B cell (primary cell): ENCODE measurements at regions not wholly inside any gene's neighbourhood (a gene's known extent, or its start where the extent isn't known, plus 50 kb on each side); places are given as distances from the start of the nearest gene placed in this dataset.
"Not testable (repeated sequence)": the region's sequence is repeated elsewhere in the genome, so short reads cannot be mapped to it uniquely, and the experiment has no call there.

ENCODE experiments used
- ATAC-seq: fragments of 200-7000 bp; cut with Tn5 transposase; one replicate; pipeline ENCODE4 v1.10.0; 2021; ENCODE audit warnings: low read depth, mild to moderate bottlenecking, moderate number of reproducible peaks, moderate library complexity
- CTCF ChIA-PET: fragments of 350-600 bp; sonication (Branson Sonifier 250); formaldehyde crosslinking; loops from one replicate; lab custom pipeline; 2021; ENCODE audit warnings: antibody characterized with exemption, inconsistent platforms; lab: Charles Lee
- POLR2A ChIA-PET: fragments of 350-600 bp; sonication (Branson Sonifier 250); formaldehyde crosslinking; loops from one replicate; lab custom pipeline; 2021; ENCODE audit warnings: antibody characterized with exemption; lab: Charles Lee
- DNase-seq: peaks from one replicate; pipeline ENCODE4 v3.0.0; 2013
- H2AFZ ChIP-seq: 2 replicates; pipeline ENCODE4 v1.6.1; 2012; ENCODE audit warnings: mild to moderate bottlenecking, low read depth, low read length; ENCODE audit not compliant: insufficient read depth, poor library complexity, severe bottlenecking
- H3K27ac ChIP-seq, 2 donors: 1 replicate in 1 of 2; 2 replicates in 1 of 2; pipeline ENCODE4 v1.5.1; 2012 to 2013; ENCODE audit warnings: low read length in 2 of 2, mild to moderate bottlenecking in 2 of 2, moderate library complexity in 1 of 2
- H3K27me3 ChIP-seq, 4 experiments: fragments of 200-600 bp in 1 of 4; sonication (generic) in 1 of 4; replicated peaks in 1 of 4; 1 replicate in 2 of 4; 2 replicates in 2 of 4; pipeline versions ENCODE4 v1.6.1 to v1.7.0; 2013 to 2016; ENCODE audit warnings: low read length in 3 of 4, mild to moderate bottlenecking in 2 of 4, mixed read lengths in 1 of 4, moderate library complexity in 1 of 4; ENCODE audit not compliant: insufficient read depth in 4 of 4, control insufficient read depth in 3 of 4; ENCODE audit errors: control extremely low read depth in 1 of 4
- H3K36me3 ChIP-seq, 2 experiments: replicated peaks in 1 of 2; 1 replicate in 1 of 2; 2 replicates in 1 of 2; pipeline versions ENCODE4 v1.6.1 to v1.7.1; 2013; ENCODE audit warnings: low read length in 1 of 2; ENCODE audit not compliant: insufficient read depth in 2 of 2, control insufficient read depth in 1 of 2; ENCODE audit errors: control extremely low read depth in 1 of 2, extremely low read depth in 1 of 2
- H3K4me1 ChIP-seq, 2 donors: fragments of 200-600 bp in 1 of 2; sonication (generic) in 1 of 2; 1 replicate in 1 of 2; 2 replicates in 1 of 2; pipeline versions ENCODE4 v1.5.1 to v1.6.1; 2013 to 2017; ENCODE audit warnings: low read length in 2 of 2; ENCODE audit not compliant: control insufficient read depth in 2 of 2, insufficient read depth in 2 of 2
- H3K4me2 ChIP-seq: replicated peaks from 2 replicates; pipeline ENCODE3; 2012; ENCODE audit warnings: mild to moderate bottlenecking, low read depth, low read length; ENCODE audit not compliant: poor library complexity, severe bottlenecking
- H3K4me3 ChIP-seq, 5 experiments: fragments of 200-600 bp in 1 of 5; sonication (generic) in 1 of 5; 1 replicate in 3 of 5; 2 replicates in 2 of 5; pipeline versions ENCODE4 v1.5.1 to v1.7.0; 2011 to 2016; ENCODE audit warnings: low read length in 4 of 5, mild to moderate bottlenecking in 4 of 5, low read depth in 2 of 5, control low read depth in 1 of 5, moderate library complexity in 1 of 5; ENCODE audit not compliant: insufficient read depth in 1 of 5; ENCODE audit errors: control extremely low read depth in 1 of 5, extremely low read depth in 1 of 5
- H3K79me2 ChIP-seq: fragments of 200-600 bp; sonication (generic); one replicate; pipeline ENCODE4 v1.6.0; 2016; ENCODE audit warnings: low read length; ENCODE audit not compliant: control insufficient read depth, insufficient read depth
- H3K9ac ChIP-seq: fragments of 200-600 bp; sonication (generic); 2 replicates; pipeline ENCODE4 v1.6.1; 2017; ENCODE audit warnings: mild to moderate bottlenecking, low read length, moderate library complexity
- H3K9me3 ChIP-seq, 3 donors: one replicate each; pipeline versions ENCODE4 v1.6.1 to v1.7.1; 2013; ENCODE audit warnings: low read length in 2 of 3; ENCODE audit not compliant: control insufficient read depth in 2 of 3, insufficient read depth in 1 of 3; ENCODE audit errors: control extremely low read depth in 1 of 3
- H4K20me1 ChIP-seq: 2 replicates; pipeline ENCODE4 v1.6.0; 2012; ENCODE audit warnings: mild to moderate bottlenecking, low read length; ENCODE audit not compliant: insufficient read depth, control insufficient read depth, poor library complexity, severe bottlenecking
- H3K27ac Mint-ChIP-seq: one replicate; pipeline ENCODE4 v1.8.0; 2021; ENCODE audit warnings: mixed read lengths
- H3K27me3 Mint-ChIP-seq: one replicate; pipeline ENCODE4 v1.8.0; 2021; ENCODE audit warnings: mixed read lengths
- H3K4me1 Mint-ChIP-seq: one replicate; pipeline ENCODE4 v1.8.0; 2021; ENCODE audit warnings: mixed read lengths
- H3K4me3 Mint-ChIP-seq: one replicate; pipeline ENCODE4 v1.8.0; 2021; ENCODE audit warnings: mixed read lengths
- H3K9me3 Mint-ChIP-seq: one replicate; pipeline ENCODE4 v1.8.0; 2022; ENCODE audit warnings: mixed read lengths; ENCODE audit not compliant: insufficient read depth
- CTCF ChIP-seq: fragments of 200-600 bp; IDR thresholded peaks from one replicate; pipeline ENCODE4 v1.8.0; 2022; ENCODE audit warnings: antibody characterized with exemption, mild to moderate bottlenecking
- EZH2 ChIP-seq: IDR thresholded peaks from 2 replicates; pipeline ENCODE4 v1.6.1; 2012; ENCODE audit warnings: borderline replicate concordance, low read depth, mild to moderate bottlenecking, moderate library complexity, low read length; ENCODE audit not compliant: insufficient read depth, poor library complexity, severe bottlenecking
- WGBS: methylation state at CpG from one replicate; pipeline ENCODE4 v1.1.5; 2013; ENCODE audit warnings: missing lambda C conversion rate; ENCODE audit not compliant: insufficient coverage; 5-methylcytosine and 5-hydroxymethylcytosine counted together
- intact Hi-C: fragments of 100-400 bp; cut with micrococcal nuclease; formaldehyde crosslinking; loops from one replicate; pipeline ENCODE4 v1.10.0; 2022

GRCh38 chr4:189235599-189235998 is 705.1 kb upstream of the FRG1 start:
- no peaks in the 10 kb centered on the region for H3K4me1 ChIP-seq
- no peak overlapping the region for H2AFZ ChIP-seq
- DNase-seq (no peak), ATAC-seq (no peak)
- H3K4me2 ChIP-seq = no peak overlapping the region
- ChIA-PET POLR2A (no interaction called here), CTCF (no interaction called here)
- TF ChIP-seq EZH2 (no peak), CTCF (no peak)
- Mint-ChIP-seq H3K4me1 (no peaks in the 10 kb centered on the region), H3K4me3 (no peak overlapping the region), H3K27me3 (no peaks in the 10 kb centered on the region), H3K27ac (no peak overlapping the region), H3K9me3 (peaks cover 4% of the 10 kb centered on the region)
- no peak overlapping the region for H3K4me3 ChIP-seq
- 98% methylated on average over 6 of the region's 6 CpGs for WGBS
- H3K27ac ChIP-seq = no peak overlapping the region
- no peaks in the 10 kb centered on the region for H3K79me2 ChIP-seq
- H3K9me3 ChIP-seq = peaks cover 0 to 18% (median 2%) of the 10 kb centered on the region in 3 donors
- no peaks in the 10 kb centered on the region for H3K27me3 ChIP-seq
- H3K36me3 ChIP-seq = no peaks in the 10 kb centered on the region
- H3K9ac ChIP-seq = no peak overlapping the region
- H4K20me1 ChIP-seq = no peaks in the 10 kb centered on the region
- intact Hi-C loops = no loop called here

GRCh38 chr4:189236321-189236720 is 704.4 kb upstream of the FRG1 start:
- H3K36me3 ChIP-seq, H3K79me2 ChIP-seq, CTCF ChIA-PET, H3K4me2 ChIP-seq, H3K9ac ChIP-seq, DNase-seq, H3K27me3 Mint-ChIP-seq, H3K4me3 Mint-ChIP-seq, H3K4me1 ChIP-seq, H4K20me1 ChIP-seq, H3K27me3 ChIP-seq, H3K9me3 Mint-ChIP-seq, ATAC-seq, H3K4me1 Mint-ChIP-seq, intact Hi-C loops, H3K4me3 ChIP-seq, POLR2A ChIA-PET, H3K27ac ChIP-seq, H2AFZ ChIP-seq, H3K27ac Mint-ChIP-seq: not testable (repeated sequence)
- WGBS = 97% methylated on average over 23 of the region's 28 CpGs
- H3K9me3 ChIP-seq = peaks cover 0 to 18% (median 2%) of the 10 kb centered on the region in 3 donors
